WERI-Rb-1 (cell line): ENCODE measurements at regions not wholly inside any gene's neighbourhood (a gene's known extent, or its start where the extent isn't known, plus 50 kb on each side); places are given as distances from the start of the nearest gene placed in this dataset.
"Not testable (repeated sequence)": the region's sequence is repeated elsewhere in the genome, so short reads cannot be mapped to it uniquely, and the experiment has no call there.

Source experiments
- DNase-seq: peaks from one replicate; pipeline ENCODE4 v3.0.0-alpha.2; 2020
- H3K27ac ChIP-seq: fragments of 250-450 bp; sonication (Bioruptor Pico); 2 replicates; pipeline ENCODE4 v1.5.1; 2020; ENCODE audit warnings: mild to moderate bottlenecking, moderate library complexity
- H3K27me3 ChIP-seq: fragments of 250-450 bp; sonication (Bioruptor Pico); 2 replicates; pipeline ENCODE4 v1.5.1; 2021; ENCODE audit warnings: mild to moderate bottlenecking, low read depth, moderate library complexity; ENCODE audit not compliant: insufficient read depth, severe bottlenecking
- H3K36me3 ChIP-seq: fragments of 250-450 bp; sonication (Bioruptor Pico); 2 replicates; pipeline ENCODE4 v1.5.1; 2020; ENCODE audit warnings: mild to moderate bottlenecking, moderate library complexity
- H3K4me3 ChIP-seq: 2 replicates; pipeline ENCODE4 v1.5.1; 2011; ENCODE audit warnings: low read depth, mild to moderate bottlenecking, control low read depth, low read length
- H3K9me3 ChIP-seq: fragments of 250-450 bp; sonication (Bioruptor Pico); 2 replicates; pipeline ENCODE4 v1.5.1; 2021; ENCODE audit warnings: mild to moderate bottlenecking, moderate library complexity; ENCODE audit not compliant: severe bottlenecking
- TF ChIP-seq, protein P1 (sequence below): IDR thresholded peaks from 2 replicates; pipeline ENCODE4 v1.5.1; 2011; ENCODE audit warnings: low read depth, mild to moderate bottlenecking, control low read depth, inconsistent platforms, low read length

DNA sequence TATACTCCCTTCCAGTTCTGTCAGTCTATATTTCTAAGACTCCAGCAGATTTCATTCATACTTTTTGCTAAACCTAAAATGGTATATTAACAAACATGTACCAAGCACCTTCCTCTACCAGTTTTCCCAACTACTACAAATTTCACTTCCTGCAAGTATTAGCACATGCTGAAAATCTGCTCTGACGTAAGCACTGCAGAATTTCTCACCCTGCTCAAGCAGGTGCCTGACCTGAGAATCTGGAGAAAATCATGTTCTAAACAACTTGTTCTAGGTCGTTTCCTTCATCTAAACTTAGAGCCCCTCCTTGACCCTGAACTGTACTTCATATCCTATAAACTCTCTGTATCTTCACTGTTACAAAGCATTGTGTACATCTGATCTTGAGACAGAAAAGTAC is 380.7 kb upstream of the NOCT start:
- Histone ChIP-seq H3K36me3 (no peaks in the 10 kb centered on the region), H3K4me3 (no peak overlapping the region)
- TF ChIP-seq, protein P1, sequence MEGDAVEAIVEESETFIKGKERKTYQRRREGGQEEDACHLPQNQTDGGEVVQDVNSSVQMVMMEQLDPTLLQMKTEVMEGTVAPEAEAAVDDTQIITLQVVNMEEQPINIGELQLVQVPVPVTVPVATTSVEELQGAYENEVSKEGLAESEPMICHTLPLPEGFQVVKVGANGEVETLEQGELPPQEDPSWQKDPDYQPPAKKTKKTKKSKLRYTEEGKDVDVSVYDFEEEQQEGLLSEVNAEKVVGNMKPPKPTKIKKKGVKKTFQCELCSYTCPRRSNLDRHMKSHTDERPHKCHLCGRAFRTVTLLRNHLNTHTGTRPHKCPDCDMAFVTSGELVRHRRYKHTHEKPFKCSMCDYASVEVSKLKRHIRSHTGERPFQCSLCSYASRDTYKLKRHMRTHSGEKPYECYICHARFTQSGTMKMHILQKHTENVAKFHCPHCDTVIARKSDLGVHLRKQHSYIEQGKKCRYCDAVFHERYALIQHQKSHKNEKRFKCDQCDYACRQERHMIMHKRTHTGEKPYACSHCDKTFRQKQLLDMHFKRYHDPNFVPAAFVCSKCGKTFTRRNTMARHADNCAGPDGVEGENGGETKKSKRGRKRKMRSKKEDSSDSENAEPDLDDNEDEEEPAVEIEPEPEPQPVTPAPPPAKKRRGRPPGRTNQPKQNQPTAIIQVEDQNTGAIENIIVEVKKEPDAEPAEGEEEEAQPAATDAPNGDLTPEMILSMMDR = no peak

DNA sequence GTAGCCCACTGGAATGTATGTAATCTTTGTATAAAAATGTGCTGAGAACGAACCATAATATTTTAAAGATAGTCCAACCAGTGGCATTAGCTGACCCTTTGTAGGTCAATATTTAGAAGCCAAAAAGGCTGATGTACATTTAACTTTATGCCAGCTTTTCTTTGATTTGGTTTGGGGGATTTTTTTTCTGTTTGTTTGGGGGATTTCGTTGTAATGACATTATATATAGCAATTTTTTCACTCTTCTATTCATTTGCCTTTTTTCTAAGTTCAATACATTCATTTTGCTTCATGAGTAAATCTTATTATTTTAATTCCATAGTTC is 382.0 kb upstream of the NOCT start:
- Histone ChIP-seq H3K9me3 (no peaks in the 10 kb centered on the region), H3K27ac (no peak overlapping the region), H3K4me3 (no peak overlapping the region), H3K36me3 (no peaks in the 10 kb centered on the region), H3K27me3 (no peaks in the 10 kb centered on the region)
- DNase-seq = no peak
- TF ChIP-seq, protein P1 = no peak

More for the DNA sequence above, 380.7 kb upstream of the NOCT start:
- no peak for DNase-seq
- H3K9me3 ChIP-seq = no peaks in the 10 kb centered on the region
- no peak overlapping the region for H3K27ac ChIP-seq
- no peaks in the 10 kb centered on the region for H3K27me3 ChIP-seq

DNA sequence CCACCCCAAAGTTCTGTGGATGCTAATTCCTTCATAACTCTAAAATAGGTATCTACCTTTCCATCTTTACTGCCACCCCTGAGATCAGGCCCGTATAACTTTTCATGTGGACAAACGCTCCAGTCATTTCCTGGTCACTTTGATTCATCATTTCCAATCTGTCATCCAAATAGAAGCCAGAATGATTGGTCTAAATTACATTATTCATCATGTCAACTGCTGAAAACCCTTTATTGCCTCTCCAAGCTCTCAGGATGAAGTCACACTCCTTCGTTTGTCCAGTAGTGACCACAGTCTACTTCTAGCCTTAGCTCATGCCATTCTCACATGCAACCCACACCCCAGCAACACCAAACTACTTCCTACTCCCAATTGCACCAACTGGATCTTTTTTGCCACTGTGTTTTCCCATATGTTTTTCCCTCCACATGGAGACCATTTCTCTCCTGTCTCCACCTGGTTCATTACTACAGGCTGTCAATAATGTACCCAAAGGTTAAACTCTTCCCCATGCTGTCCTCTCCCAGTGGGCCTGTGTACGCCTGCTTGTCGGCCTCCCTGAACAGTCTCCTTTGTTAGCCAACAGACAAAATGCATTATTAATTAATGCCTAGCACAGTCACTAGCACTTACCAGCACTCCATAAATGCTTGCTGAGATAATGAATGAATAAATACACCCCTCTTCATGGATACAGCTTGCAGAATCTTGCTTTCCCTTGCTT is 382.6 kb upstream of the NOCT start:
- no peak for DNase-seq
- TF ChIP-seq, protein P1 = no peak
- H3K27me3 ChIP-seq = no peaks in the 10 kb centered on the region
- no peaks in the 10 kb centered on the region for H3K36me3 ChIP-seq
- no peak overlapping the region for H3K27ac ChIP-seq
- no peaks in the 10 kb centered on the region for H3K9me3 ChIP-seq
- no peak overlapping the region for H3K4me3 ChIP-seq

DNA sequence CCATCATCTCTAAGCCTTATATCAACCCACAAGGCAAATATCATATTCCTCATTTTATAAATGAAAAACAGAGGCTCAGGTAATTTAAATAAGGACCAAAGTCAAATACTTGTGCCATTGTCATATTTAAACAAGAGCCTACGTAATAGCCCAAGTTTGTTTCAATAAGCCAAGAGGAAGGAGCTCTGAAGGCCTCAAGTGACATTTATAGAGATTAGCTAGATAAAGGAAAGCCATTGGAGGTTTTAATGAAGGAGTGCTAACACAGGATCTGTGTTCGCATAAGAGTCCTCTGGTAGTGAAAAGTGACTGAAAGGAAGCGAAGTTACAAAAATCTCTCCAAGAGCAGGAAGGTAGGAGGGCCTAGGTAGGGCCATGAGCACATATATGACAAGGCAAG is 384.9 kb upstream of the NOCT start:
- H3K27me3 ChIP-seq = no peaks in the 10 kb centered on the region
- no peak overlapping the region for H3K4me3 ChIP-seq
- DNase-seq = no peak
- no peaks in the 10 kb centered on the region for H3K9me3 ChIP-seq
- no peak overlapping the region for H3K27ac ChIP-seq
- H3K36me3 ChIP-seq = no peaks in the 10 kb centered on the region
- TF ChIP-seq, protein P1 = no peak

DNA sequence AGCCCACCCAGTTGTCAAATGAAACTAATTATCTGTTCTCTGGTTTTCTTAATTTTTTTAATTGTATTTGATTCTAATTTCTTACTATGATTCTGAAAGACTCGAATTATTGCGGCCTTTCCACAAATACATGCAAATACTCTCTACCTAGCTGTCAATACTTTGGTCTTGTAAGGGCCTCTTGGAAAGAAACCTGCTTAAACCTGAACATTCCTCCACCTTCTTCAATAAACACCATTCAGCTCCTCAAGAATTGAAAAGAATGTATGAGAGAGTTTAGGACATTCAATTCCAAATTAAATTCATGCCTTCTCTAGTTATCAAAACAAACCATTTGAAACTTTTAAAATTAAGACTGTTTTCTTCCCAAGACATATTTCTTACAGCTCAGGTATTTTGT is 385.9 kb upstream of the NOCT start:
- TF ChIP-seq, protein P1 = no peak

DNA sequence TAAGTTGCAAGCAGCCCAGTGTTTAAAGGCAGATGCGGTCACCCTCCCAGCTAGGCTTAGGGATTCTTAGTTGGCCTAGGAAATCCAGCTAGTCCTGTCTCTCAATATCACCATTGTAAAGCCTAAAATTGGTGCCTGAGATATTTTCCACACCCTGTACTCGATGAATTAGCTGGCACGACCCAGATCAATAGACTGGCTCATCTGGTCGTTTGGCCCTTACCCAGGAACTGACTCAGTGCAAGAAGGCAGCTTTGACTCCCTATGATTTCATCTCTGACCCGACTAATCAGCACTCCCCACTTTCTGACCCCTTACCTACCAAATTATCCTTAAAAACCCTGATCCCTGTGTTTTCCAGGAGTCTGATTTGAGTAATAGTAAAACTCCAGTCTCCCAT is 384.9 kb upstream of the SLC7A11 start:
- DNase-seq = no peak
- Histone ChIP-seq H3K27me3 (no peaks in the 10 kb centered on the region), H3K4me3 (no peak overlapping the region), H3K27ac (no peak overlapping the region), H3K36me3 (no peaks in the 10 kb centered on the region), H3K9me3 (no peaks in the 10 kb centered on the region)
- TF ChIP-seq, protein P1 = no peak

More for the DNA sequence above, 385.9 kb upstream of the NOCT start:
- Histone ChIP-seq H3K9me3 (no peaks in the 10 kb centered on the region), H3K4me3 (no peak overlapping the region), H3K27ac (no peak overlapping the region), H3K36me3 (no peaks in the 10 kb centered on the region), H3K27me3 (no peaks in the 10 kb centered on the region)
- no peak for DNase-seq

DNA sequence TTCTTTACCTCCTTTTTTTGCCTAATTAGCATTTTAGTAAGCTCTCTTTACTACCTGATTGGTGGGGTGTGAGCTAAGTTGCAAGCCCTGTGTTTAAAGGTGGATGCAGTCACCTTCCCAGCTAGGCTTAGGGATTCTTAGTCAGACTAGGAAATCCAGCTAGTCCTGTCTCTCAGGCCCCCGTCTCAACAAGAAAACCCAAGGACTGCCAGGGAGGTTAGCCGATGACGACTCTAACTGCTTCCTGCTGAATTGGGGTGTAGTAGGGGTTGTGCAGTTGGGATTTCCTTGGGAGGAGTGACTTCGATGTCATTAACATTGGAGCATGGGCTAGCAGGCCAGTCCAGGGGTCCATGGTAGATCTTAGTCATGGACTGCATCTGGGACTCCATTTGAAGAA is 380.2 kb upstream of the SLC7A11 start:
- H3K36me3 ChIP-seq, DNase-seq, H3K4me3 ChIP-seq, H3K27me3 ChIP-seq, H3K9me3 ChIP-seq, H3K27ac ChIP-seq: not testable (repeated sequence)
